IMR-90 (cell line): ENCODE measurements at regions not wholly inside any gene's neighbourhood (a gene's known extent, or its start where the extent isn't known, plus 50 kb on each side); places are given as distances from the start of the nearest gene placed in this dataset.

ENCODE experiments used
- ATAC-seq: fragments of 200-7000 bp; cut with Tn5 transposase; 2 replicates; pipeline ENCODE4 v1.9.1; 2020; ENCODE audit warnings: low read depth, mild to moderate bottlenecking, moderate library complexity
- BruUV-seq: library from RNA; stranded (reverse); fragments of 400-500 nt; replicated peaks from 2 replicates; lab custom pipeline; 2021; lab: Mats Ljungman, UMichigan
- CTCF ChIA-PET: fragments of 300-600 bp; formaldehyde crosslinking; extraction: SDS; loops from one replicate; lab custom pipeline; 2021; ENCODE audit warnings: antibody characterized with exemption; lab: Yijun Ruan, JAX
- POLR2A ChIA-PET: fragments of 300-600 bp; sonication (Branson Sonifier 250); formaldehyde crosslinking; loops from one replicate; lab custom pipeline; 2022; ENCODE audit warnings: antibody characterized with exemption; ENCODE audit not compliant: unreplicated experiment; lab: Charles Lee
- DNase-seq: peaks from one replicate; pipeline ENCODE4 v3.0.0; 2013
- H2AFZ ChIP-seq: replicated peaks from 2 replicates; pipeline ENCODE3; 2013; ENCODE audit warnings: low read length, mild to moderate bottlenecking; ENCODE audit not compliant: poor library complexity
- H2AK5ac ChIP-seq: 2 replicates; pipeline ENCODE4 v1.6.1; 2013; ENCODE audit warnings: low read depth, low read length, inconsistent platforms
- H2AK9ac ChIP-seq: replicated peaks from 2 replicates; pipeline ENCODE3; 2013; ENCODE audit warnings: mild to moderate bottlenecking, low read depth, low read length, moderate library complexity; ENCODE audit not compliant: poor library complexity
- H2BK120ac ChIP-seq: 2 replicates; pipeline ENCODE4 v1.6.1; 2013; ENCODE audit warnings: low read depth, low read length, inconsistent platforms
- H2BK15ac ChIP-seq: 3 replicates; pipeline ENCODE4 v1.6.1; 2013; ENCODE audit warnings: low read depth, low read length, inconsistent platforms
- H2BK20ac ChIP-seq: 2 replicates; pipeline ENCODE4 v1.6.1; 2013; ENCODE audit warnings: low read depth, mild to moderate bottlenecking, inconsistent platforms, low read length, moderate library complexity
- H2BK5ac ChIP-seq: 2 replicates; pipeline ENCODE4 v1.6.1; 2013; ENCODE audit warnings: mild to moderate bottlenecking, low read depth, low read length, inconsistent platforms; ENCODE audit not compliant: poor library complexity, severe bottlenecking
- H3K14ac ChIP-seq: replicated peaks from 2 replicates; pipeline ENCODE4 v1.6.1; 2013; ENCODE audit warnings: low read depth, low read length, inconsistent platforms
- H3K18ac ChIP-seq: 2 replicates; pipeline ENCODE4 v1.6.1; 2013; ENCODE audit warnings: low read depth, low read length, control low read depth
- H3K23ac ChIP-seq: 2 replicates; pipeline ENCODE4 v1.6.1; 2013; ENCODE audit warnings: low read depth, low read length, inconsistent platforms
- H3K27ac ChIP-seq: 2 replicates; pipeline ENCODE4 v1.5.1; 2013; ENCODE audit warnings: mild to moderate bottlenecking, control low read depth, low read length; ENCODE audit not compliant: insufficient read depth
- H3K27me3 ChIP-seq: 2 replicates; pipeline ENCODE4 v1.6.1; 2013; ENCODE audit warnings: low read length; ENCODE audit not compliant: control insufficient read depth, insufficient read depth
- H3K36me3 ChIP-seq: 2 replicates; pipeline ENCODE4 v1.6.1; 2013; ENCODE audit warnings: low read length, mixed read lengths; ENCODE audit not compliant: control insufficient read depth, insufficient read depth
- H3K4ac ChIP-seq: 2 replicates; pipeline ENCODE4 v1.6.1; 2013; ENCODE audit warnings: low read depth, low read length, inconsistent platforms
- H3K4me1 ChIP-seq: 2 replicates; pipeline ENCODE4 v1.6.1; 2013; ENCODE audit warnings: low read length, mixed read lengths; ENCODE audit not compliant: control insufficient read depth, insufficient read depth
- H3K4me2 ChIP-seq: 2 replicates; pipeline ENCODE4 v1.6.1; 2013; ENCODE audit warnings: low read depth, mild to moderate bottlenecking, control low read depth, low read length, moderate library complexity
- H3K4me3 ChIP-seq: 2 replicates; pipeline ENCODE4 v1.5.1; 2013; ENCODE audit warnings: low read depth, mild to moderate bottlenecking, control low read depth, low read length, moderate library complexity; ENCODE audit not compliant: insufficient read depth
- H3K56ac ChIP-seq: 2 replicates; pipeline ENCODE4 v1.6.1; 2013; ENCODE audit warnings: low read length, inconsistent platforms; ENCODE audit not compliant: insufficient read depth; ENCODE audit errors: extremely low read depth
- H3K79me1 ChIP-seq, 2 experiments: 2 replicates each; pipeline ENCODE4 v1.6.1; 2013; ENCODE audit warnings: low read length in 2 of 2, inconsistent platforms in 1 of 2, low read depth in 1 of 2
- H3K9ac ChIP-seq: 2 replicates; pipeline ENCODE4 v1.6.1; 2013; ENCODE audit warnings: low read depth, low read length, control low read depth
- H3K9me1 ChIP-seq: 2 replicates; pipeline ENCODE4 v1.6.1; 2013; ENCODE audit warnings: low read length, inconsistent platforms; ENCODE audit not compliant: insufficient read depth
- H3K9me3 ChIP-seq: 2 replicates; pipeline ENCODE4 v1.6.1; 2013; ENCODE audit warnings: low read length; ENCODE audit not compliant: control insufficient read depth, insufficient read depth
- H4K20me1 ChIP-seq: 2 replicates; pipeline ENCODE4 v1.6.1; 2013; ENCODE audit warnings: low read length, inconsistent platforms; ENCODE audit not compliant: insufficient read depth
- H4K5ac ChIP-seq: 2 replicates; pipeline ENCODE4 v1.6.1; 2013; ENCODE audit warnings: mild to moderate bottlenecking, low read depth, low read length, control low read depth
- H4K8ac ChIP-seq, 2 experiments: 2 replicates each; pipeline ENCODE4 v1.6.1; 2013; ENCODE audit warnings: low read depth in 2 of 2, low read length in 2 of 2, control low read depth in 1 of 2, inconsistent platforms in 1 of 2
- H4K91ac ChIP-seq: 2 replicates; pipeline ENCODE4 v1.6.1; 2013; ENCODE audit warnings: low read depth, low read length, inconsistent platforms; ENCODE audit not compliant: insufficient read depth
- BHLHE40 ChIP-seq: fragments of 150-350 bp; IDR thresholded peaks from 2 replicates; pipeline ENCODE4 v1.6.1; 2016; ENCODE audit warnings: mild to moderate bottlenecking, low read depth, low read length
- CEBPB ChIP-seq: IDR thresholded peaks from 2 replicates; pipeline ENCODE4 v1.6.1; 2012; ENCODE audit warnings: low read depth, low read length, improper control_type of control experiment
- CHD1 ChIP-seq: IDR thresholded peaks from 2 replicates; pipeline ENCODE4 v1.6.1; 2012; ENCODE audit warnings: low read depth, low read length, improper control_type of control experiment
- CTCF ChIP-seq: conservative IDR thresholded peaks from 2 replicates; pipeline ENCODE4 v1.5.1; 2012; ENCODE audit warnings: mild to moderate bottlenecking, low read depth, low read length, improper control_type of control experiment
- ELK1 ChIP-seq: fragments of 150-350 bp; IDR thresholded peaks from 2 replicates; pipeline ENCODE4 v1.6.1; 2016; ENCODE audit warnings: low read depth, mild to moderate bottlenecking, low read length, moderate library complexity, borderline replicate concordance
- FOS ChIP-seq: fragments of 150-350 bp; IDR thresholded peaks from 2 replicates; pipeline ENCODE4 v1.6.1; 2016; ENCODE audit warnings: low read depth, low read length
- MAFK ChIP-seq: IDR thresholded peaks from 2 replicates; pipeline ENCODE4 v1.6.1; 2012; ENCODE audit warnings: low read depth, low read length, improper control_type of control experiment
- MAZ ChIP-seq: IDR thresholded peaks from 2 replicates; pipeline ENCODE4 v1.6.1; 2012; ENCODE audit warnings: low read depth, mild to moderate bottlenecking, low read length, improper control_type of control experiment, moderate library complexity, borderline replicate concordance
- MXI1 ChIP-seq: IDR thresholded peaks from 2 replicates; pipeline ENCODE4 v1.6.1; 2012; ENCODE audit warnings: low read depth, mild to moderate bottlenecking, low read length, moderate library complexity, borderline replicate concordance
- NFE2L2 ChIP-seq: fragments of 150-350 bp; IDR thresholded peaks from 2 replicates; pipeline ENCODE4 v1.6.1; 2016; ENCODE audit warnings: low read depth, mild to moderate bottlenecking, low read length
- POLR2A ChIP-seq: IDR thresholded peaks from 2 replicates; pipeline ENCODE4 v1.6.1; 2012; ENCODE audit warnings: mild to moderate bottlenecking, low read depth, low read length
- RAD21 ChIP-seq: IDR thresholded peaks from 2 replicates; pipeline ENCODE4 v1.6.1; 2012; ENCODE audit warnings: low read length, improper control_type of control experiment
- RCOR1 ChIP-seq: IDR thresholded peaks from 2 replicates; pipeline ENCODE4 v1.6.1; 2012; ENCODE audit warnings: mild to moderate bottlenecking, low read length, improper control_type of control experiment; ENCODE audit not compliant: insufficient replicate concordance
- RFX5 ChIP-seq: IDR thresholded peaks from 2 replicates; pipeline ENCODE4 v1.8.0; 2012; ENCODE audit warnings: low read depth, mild to moderate bottlenecking, low read length, moderate library complexity
- SMC3 ChIP-seq: fragments of 150-350 bp; IDR thresholded peaks from 2 replicates; pipeline ENCODE4 v1.6.1; 2016; ENCODE audit warnings: low read depth, mild to moderate bottlenecking, antibody characterized with exemption, low read length, moderate library complexity
- USF2 ChIP-seq: fragments of 150-350 bp; IDR thresholded peaks from 2 replicates; pipeline ENCODE4 v1.6.1; 2017; ENCODE audit warnings: mild to moderate bottlenecking, antibody characterized with exemption, low read length, low read depth
- WGBS, 2 experiments: methylation state at CpG; one replicate each; pipeline versions ENCODE4 v1.1.5 to v1.1.7; 2013; ENCODE audit warnings: missing lambda C conversion rate in 2 of 2; ENCODE audit not compliant: insufficient read length in 1 of 2; ENCODE audit errors: extremely low coverage in 2 of 2; 5-methylcytosine and 5-hydroxymethylcytosine counted together
- dilution Hi-C: fragments of 300-500 bp; cut with HindIII; formaldehyde crosslinking; loops from one replicate; pipeline ENCODE4 v1.14.3; 2018; ENCODE audit warnings: low sequenced_read_pairs; ENCODE audit not compliant: unreplicated experiment
- in situ Hi-C: fragments of 300-500 bp; cut with MboI; formaldehyde crosslinking; loops from 3 replicates; pipeline ENCODE4 v1.14.3; 2019; ENCODE audit warnings: low sequenced_read_pairs, inconsistent platforms, mixed read lengths
- intact Hi-C: fragments of 100-400 bp; cut with micrococcal nuclease; formaldehyde crosslinking; loops from 2 replicates; pipeline ENCODE4 v1.10.0; 2022

GRCh38 chr1:221907166-221907932 is 165.5 kb upstream of the DUSP10 start:
- intact Hi-C loops (no loop called here), dilution Hi-C loops (no loop called here), in situ Hi-C loops (no loop called here)
- H3K9me1 ChIP-seq: no peaks in the 10 kb centered on the region
- no peaks in the 10 kb centered on the region for H3K9me3 ChIP-seq
- H3K4me2 ChIP-seq: no peak overlapping the region
- H3K4me3 ChIP-seq: no peak overlapping the region
- no peak overlapping the region for H2BK15ac ChIP-seq
- H3K9ac ChIP-seq: no peak overlapping the region
- H3K36me3 ChIP-seq: no peaks in the 10 kb centered on the region
- H2BK5ac ChIP-seq: no peak overlapping the region
- no peak overlapping the region for H3K23ac ChIP-seq
- DNase-seq (no peak), ATAC-seq (no peak)
- H2BK20ac ChIP-seq: no peak overlapping the region
- CTCF ChIA-PET: no interaction called here
- no peaks in the 10 kb centered on the region for H3K4me1 ChIP-seq
- H3K4ac ChIP-seq: no peak overlapping the region
- no CpG with 5 or more reads among the region's 8 CpGs for WGBS, 2 experiments
- no peak overlapping the region for H2AK5ac ChIP-seq
- H3K27ac ChIP-seq: no peak overlapping the region
- H3K14ac ChIP-seq: no peak overlapping the region
- H2AK9ac ChIP-seq: no peak overlapping the region
- no peak overlapping the region for H4K5ac ChIP-seq
- no peaks in the 10 kb centered on the region for H4K20me1 ChIP-seq
- no peaks in the 10 kb centered on the region for H3K27me3 ChIP-seq
- H3K18ac ChIP-seq: no peak overlapping the region
- H2BK120ac ChIP-seq: no peak overlapping the region
- no peak overlapping the region for H2AFZ ChIP-seq
- no peak overlapping the region for H4K8ac ChIP-seq
- no peaks in the 10 kb centered on the region for H3K79me1 ChIP-seq
- H3K56ac ChIP-seq: no peak overlapping the region
- TF ChIP-seq FOS (no peak), RFX5 (no peak), USF2 (no peak), RAD21 (no peak), CEBPB (no peak), MAFK (no peak), CHD1 (no peak), MXI1 (no peak), CTCF (no peak), NFE2L2 (no peak), BHLHE40 (no peak), RCOR1 (no peak), POLR2A (no peak), MAZ (no peak), ELK1 (no peak), SMC3 (no peak)
- POLR2A ChIA-PET: interaction anchor here (0.6 kb wide), 1 partner anchor 137 kb away, joined by 3 read pairs; no protein-coding TSS in a partner anchor
- no TSS peak for BruUV-seq
- H4K91ac ChIP-seq: no peak overlapping the region
